ENCODE measurements at regions not wholly inside any gene's neighbourhood (a gene's known extent, or its start where the extent isn't known, plus 50 kb on each side); places are given as distances from the start of the nearest gene placed in this dataset.

DNA sequence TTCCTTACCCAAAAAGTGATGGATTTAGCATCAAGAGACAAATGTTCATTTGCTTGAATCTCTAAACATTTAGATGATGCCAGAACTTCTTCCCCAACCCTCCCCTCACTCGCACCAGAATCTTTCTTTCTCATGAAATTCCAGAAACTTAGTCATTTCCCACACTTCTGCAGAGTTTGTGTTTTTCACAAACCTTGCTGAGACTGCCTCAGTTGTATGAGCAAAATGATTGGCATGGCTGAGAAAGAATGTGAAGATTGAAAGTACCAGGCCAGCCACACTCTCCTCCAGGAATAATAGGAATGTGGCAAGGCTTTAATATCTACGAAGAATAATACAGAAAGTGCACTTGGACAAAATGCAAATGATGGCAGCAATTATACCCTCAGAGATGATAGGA lies 428.3 kb upstream of the CDH6 start:
- Histone ChIP-seq H3K4me1 (ENCODE audit: low read depth) (no peaks in the 10 kb centered on the region), H3K9me3 (ENCODE audit: low read depth) (no peaks in the 10 kb centered on the region), H3K27me3 (no peaks in the 10 kb centered on the region), H3K27ac (no peak overlapping the region), H3K36me3 (no peaks in the 10 kb centered on the region), H3K4me3 (no peak overlapping the region)
- no peak for DNase-seq (ENCODE audit: low read depth in 1 of 2, low spot score in 1 of 2)
- TF ChIP-seq, protein P1, sequence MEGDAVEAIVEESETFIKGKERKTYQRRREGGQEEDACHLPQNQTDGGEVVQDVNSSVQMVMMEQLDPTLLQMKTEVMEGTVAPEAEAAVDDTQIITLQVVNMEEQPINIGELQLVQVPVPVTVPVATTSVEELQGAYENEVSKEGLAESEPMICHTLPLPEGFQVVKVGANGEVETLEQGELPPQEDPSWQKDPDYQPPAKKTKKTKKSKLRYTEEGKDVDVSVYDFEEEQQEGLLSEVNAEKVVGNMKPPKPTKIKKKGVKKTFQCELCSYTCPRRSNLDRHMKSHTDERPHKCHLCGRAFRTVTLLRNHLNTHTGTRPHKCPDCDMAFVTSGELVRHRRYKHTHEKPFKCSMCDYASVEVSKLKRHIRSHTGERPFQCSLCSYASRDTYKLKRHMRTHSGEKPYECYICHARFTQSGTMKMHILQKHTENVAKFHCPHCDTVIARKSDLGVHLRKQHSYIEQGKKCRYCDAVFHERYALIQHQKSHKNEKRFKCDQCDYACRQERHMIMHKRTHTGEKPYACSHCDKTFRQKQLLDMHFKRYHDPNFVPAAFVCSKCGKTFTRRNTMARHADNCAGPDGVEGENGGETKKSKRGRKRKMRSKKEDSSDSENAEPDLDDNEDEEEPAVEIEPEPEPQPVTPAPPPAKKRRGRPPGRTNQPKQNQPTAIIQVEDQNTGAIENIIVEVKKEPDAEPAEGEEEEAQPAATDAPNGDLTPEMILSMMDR (IDR thresholded peaks at IDR 0.05; ENCODE audit: low read depth, low read length) = no peak

DNA sequence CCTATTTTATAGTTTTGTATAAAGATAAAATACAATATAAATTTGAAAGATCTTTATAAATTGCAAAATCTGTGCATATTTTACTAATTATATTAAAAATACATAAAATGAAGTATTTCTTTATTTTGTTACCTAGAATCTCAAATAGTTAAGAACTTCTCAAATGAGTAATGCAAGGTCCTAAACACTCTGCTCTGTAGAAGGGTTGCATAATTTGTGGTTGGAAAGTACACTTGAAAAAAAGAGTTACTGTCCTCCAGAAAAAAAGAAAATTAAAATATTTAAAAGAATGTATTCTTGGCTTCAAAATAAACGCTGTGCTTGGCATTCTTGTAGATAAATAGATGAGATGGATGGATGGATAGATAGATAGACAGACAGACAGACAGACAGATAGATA lies 428.8 kb upstream of the CDH6 start:
- no peak overlapping the region for H3K27ac ChIP-seq
- H3K4me3 ChIP-seq = no peak overlapping the region
- H3K27me3 ChIP-seq = no peaks in the 10 kb centered on the region
- H3K36me3 ChIP-seq = no peaks in the 10 kb centered on the region
- no peaks in the 10 kb centered on the region for H3K9me3 ChIP-seq (ENCODE audit: low read depth)
- TF ChIP-seq, protein P1 (IDR thresholded peaks at IDR 0.05; ENCODE audit: low read depth, low read length) = no peak
- DNase-seq (ENCODE audit: low read depth in 1 of 2, low spot score in 1 of 2) = no peak
- no peaks in the 10 kb centered on the region for H3K4me1 ChIP-seq (ENCODE audit: low read depth)

DNA sequence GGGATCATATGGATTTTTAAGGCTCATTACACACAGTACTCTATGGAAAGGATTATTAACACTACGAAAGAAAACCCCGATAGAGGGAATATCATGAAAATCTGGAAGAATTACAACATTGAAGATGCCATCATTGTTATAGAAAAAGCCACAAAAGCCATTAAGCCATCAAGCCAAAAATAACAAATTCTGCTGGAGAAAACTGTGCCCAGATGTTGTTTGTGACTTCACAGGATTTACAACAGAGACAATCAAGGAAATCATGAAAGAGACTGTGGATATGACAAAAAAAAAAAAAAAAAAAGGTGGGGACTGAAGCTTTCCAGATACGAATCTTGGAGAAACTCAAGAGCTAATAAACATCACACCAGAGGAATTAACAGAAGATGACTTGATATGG lies 433.8 kb upstream of the CDH6 start:
- TF ChIP-seq, protein P1 (IDR thresholded peaks at IDR 0.05; ENCODE audit: low read depth, low read length) = no peak
- DNase-seq (ENCODE audit: low read depth in 1 of 2, low spot score in 1 of 2) = no peak
- Histone ChIP-seq H3K4me1 (ENCODE audit: low read depth) (no peaks in the 10 kb centered on the region), H3K27me3 (no peaks in the 10 kb centered on the region), H3K27ac (no peak overlapping the region), H3K36me3 (no peaks in the 10 kb centered on the region), H3K4me3 (no peak overlapping the region), H3K9me3 (ENCODE audit: low read depth) (no peaks in the 10 kb centered on the region)

DNA sequence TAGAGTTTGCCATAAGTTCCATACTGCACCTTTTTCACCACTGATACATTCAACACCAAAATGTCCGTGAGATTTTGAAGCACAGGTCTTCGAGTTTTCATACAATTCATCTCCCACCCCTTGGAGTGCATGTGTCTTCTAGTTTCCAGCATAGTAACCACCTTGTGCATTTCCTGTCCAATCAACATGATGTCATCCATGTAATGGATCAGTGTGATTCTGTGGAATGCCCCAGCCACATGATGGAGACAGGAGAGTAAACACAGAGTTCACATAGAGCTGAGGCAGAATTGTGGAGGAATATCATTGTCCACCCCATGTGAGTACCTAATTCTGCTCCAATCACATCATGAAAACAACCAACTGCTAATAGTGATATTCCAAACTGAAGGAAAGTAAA lies 441.5 kb upstream of the CDH6 start:
- TF ChIP-seq, protein P1 (IDR thresholded peaks at IDR 0.05; ENCODE audit: low read depth, low read length) = no peak
- no peak overlapping the region for H3K4me3 ChIP-seq
- H3K27me3 ChIP-seq = no peaks in the 10 kb centered on the region
- DNase-seq (ENCODE audit: low read depth in 1 of 2, low spot score in 1 of 2) = no peak
- no peaks in the 10 kb centered on the region for H3K4me1 ChIP-seq (ENCODE audit: low read depth)
- no peaks in the 10 kb centered on the region for H3K36me3 ChIP-seq
- H3K27ac ChIP-seq = no peak overlapping the region
- no peaks in the 10 kb centered on the region for H3K9me3 ChIP-seq (ENCODE audit: low read depth)

DNA sequence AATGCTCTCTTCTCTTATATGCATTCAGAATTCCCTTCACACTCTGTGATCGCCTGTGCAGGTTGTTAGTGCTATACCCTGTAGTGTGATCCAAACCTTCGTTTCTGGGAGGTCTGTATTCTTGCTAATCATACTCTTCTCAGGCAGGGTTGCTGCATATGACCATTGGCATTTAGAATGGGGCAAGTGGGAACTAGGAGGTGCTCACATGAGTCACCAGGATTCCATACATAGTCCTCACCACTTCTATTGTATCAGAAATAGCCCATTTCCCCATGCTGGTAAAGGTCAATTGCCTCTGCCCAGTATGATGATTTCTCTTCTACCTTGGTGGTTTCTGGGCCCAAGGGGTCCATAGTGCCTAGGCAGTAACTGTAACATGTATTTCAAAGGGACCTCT lies 443.5 kb upstream of the CDH6 start:
- H3K27me3 ChIP-seq = no peaks in the 10 kb centered on the region
- no peak overlapping the region for H3K4me3 ChIP-seq
- no peaks in the 10 kb centered on the region for H3K9me3 ChIP-seq (ENCODE audit: low read depth)
- H3K27ac ChIP-seq = no peak overlapping the region
- TF ChIP-seq, protein P1 (IDR thresholded peaks at IDR 0.05; ENCODE audit: low read depth, low read length) = no peak
- H3K36me3 ChIP-seq = no peaks in the 10 kb centered on the region
- H3K4me1 ChIP-seq (ENCODE audit: low read depth) = no peaks in the 10 kb centered on the region
- no peak for DNase-seq (ENCODE audit: low read depth in 1 of 2, low spot score in 1 of 2)

DNA sequence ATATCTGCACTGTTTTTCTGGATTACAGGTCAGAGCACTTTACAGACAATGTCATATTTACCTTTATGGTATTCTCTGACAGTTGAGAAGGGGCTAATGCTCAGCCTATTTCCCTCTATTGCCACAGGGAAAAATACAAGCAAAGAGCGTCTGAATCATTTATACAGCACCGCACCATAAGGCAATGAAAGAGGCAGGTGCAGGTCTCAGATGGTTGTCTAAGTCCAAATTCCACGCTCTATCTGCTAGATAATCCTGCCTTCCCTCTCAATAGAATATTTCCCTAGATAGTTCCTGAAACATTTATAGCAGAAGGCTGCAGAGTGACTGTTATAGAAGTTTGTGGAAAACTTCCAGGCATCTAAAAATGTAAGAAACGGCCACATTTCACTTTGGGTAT lies 446.1 kb upstream of the CDH6 start:
- DNase-seq (ENCODE audit: low read depth in 1 of 2, low spot score in 1 of 2) = no peak
- Histone ChIP-seq H3K27me3 (no peaks in the 10 kb centered on the region), H3K27ac (no peak overlapping the region), H3K36me3 (no peaks in the 10 kb centered on the region), H3K4me1 (ENCODE audit: low read depth) (no peaks in the 10 kb centered on the region), H3K9me3 (ENCODE audit: low read depth) (no peaks in the 10 kb centered on the region), H3K4me3 (no peak overlapping the region)
- TF ChIP-seq, protein P1 (IDR thresholded peaks at IDR 0.05; ENCODE audit: low read depth, low read length) = no peak

Measured in cardiac muscle cell (in vitro differentiated cells and primary cell).